ENCODE measurements at regions not wholly inside any gene's neighbourhood (a gene's known extent, or its start where the extent isn't known, plus 50 kb on each side); places are given as distances from the start of the nearest gene placed in this dataset.
"Not testable (repeated sequence)": the region's sequence is repeated elsewhere in the genome, so short reads cannot be mapped to it uniquely, and the experiment has no call there.

DNA sequence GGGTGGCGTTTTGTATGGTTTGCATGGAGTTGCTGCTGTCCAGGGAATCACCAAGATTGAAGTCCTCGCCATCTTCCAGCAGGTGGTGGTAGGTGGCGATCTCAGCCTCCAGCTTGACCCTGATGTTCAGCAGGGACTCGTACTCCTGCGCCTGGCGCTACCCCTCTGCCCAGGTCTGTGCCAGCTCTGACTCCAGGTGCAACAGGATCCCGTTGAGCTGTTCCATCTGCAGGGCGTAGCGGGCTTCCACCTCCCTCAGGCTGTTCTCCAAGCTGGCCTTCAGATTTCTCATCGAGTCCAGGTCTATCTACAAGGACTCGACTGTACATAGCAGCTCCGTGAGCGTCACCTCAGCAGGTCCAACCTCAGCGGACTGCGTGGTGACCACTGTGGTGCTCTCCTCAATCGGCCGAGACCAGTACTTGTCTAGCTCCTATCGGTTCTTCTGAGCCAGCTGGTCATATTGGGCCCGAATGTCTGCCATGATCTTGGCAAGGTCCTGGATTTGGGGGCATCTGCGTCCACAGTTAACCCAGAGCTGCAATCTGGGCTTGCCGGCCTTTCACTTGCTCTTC, 1584.8 kb upstream of the ACO1 start:
- DNase-seq: no peak

DNA sequence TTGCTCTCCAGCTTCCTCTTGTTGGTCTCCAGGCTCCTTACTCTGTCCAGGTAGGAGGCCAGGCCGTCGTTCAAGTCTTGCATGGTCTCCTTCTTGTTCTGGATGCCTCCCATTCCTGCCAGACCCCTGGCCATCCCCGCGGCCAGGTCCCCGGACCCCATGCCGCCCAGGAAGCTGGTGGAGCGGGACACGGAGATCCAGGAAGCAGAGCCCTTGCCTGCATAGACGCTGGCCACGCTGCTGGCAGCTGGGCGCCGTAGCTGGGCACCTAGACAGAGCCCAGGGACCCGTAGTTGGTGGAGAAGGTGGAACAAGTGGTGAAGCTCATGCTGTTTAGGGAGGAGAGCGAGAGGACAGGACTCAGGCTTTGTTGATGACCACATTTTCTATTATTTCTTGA, 1584.0 kb upstream of the ACO1 start:
- DNase-seq: no peak

GRCh38 chr9:30812821-30813220, 1571.6 kb upstream of the ACO1 start:
- no peak for DNase-seq

DNA sequence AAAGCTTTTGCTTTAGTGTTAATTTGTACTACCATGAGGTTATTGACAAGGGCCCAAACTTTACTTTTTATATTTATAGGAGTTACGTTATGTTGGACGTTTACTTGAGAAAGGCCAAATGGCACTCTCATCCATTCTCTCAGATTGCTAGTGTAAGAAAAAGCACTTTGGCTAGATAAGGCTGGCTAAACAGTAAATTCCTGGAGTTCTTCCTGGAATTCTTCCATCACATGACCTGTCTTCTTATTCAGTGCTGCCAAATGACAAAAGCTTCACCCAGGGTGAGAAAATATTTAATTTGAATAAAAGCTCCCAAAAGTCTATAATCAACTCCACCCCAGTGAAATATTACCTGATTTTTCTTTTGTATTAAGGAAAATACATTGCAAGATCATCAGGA, 1568.9 kb upstream of the ACO1 start:
- no peak for DNase-seq

DNA sequence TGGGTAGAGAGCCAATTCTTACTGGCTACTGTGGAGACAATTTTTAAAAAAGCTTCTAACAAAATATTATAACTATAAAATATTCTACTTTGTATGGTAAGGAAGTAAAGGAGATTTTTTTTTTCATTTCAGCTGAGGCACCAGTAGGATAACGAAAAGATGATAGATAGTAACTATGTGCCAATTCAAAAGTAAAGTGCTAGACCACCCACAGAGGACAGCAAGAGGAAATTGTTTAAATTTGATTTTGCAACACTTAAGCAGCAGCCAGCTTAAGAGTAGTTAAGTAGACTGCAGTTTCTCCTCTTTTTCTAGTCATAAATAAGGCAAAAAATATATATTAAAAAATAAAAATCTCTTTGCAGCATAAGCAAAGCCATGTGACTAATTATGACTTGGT, 1539.3 kb upstream of the ACO1 start:
- DNase-seq: no peak

DNA sequence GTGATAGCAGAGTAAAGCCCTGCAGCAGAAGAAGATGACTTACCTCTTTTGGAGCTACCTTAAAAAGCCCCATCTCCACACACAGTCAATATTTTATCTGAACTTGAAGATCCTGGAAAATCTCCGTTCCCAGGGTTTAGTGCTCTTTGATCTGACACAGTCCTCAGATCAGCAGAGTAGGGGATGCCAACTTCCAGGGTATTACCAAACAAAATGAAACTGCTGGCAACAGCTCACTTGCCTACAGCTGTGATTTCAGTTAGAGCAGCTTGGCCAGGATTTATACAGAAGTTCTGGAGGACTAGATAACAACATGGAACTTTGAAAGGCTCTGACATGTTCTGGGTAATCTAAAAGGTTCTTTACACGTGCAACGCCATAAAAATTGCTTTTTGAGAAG, 1537.8 kb upstream of the ACO1 start:
- DNase-seq: no peak

DNA sequence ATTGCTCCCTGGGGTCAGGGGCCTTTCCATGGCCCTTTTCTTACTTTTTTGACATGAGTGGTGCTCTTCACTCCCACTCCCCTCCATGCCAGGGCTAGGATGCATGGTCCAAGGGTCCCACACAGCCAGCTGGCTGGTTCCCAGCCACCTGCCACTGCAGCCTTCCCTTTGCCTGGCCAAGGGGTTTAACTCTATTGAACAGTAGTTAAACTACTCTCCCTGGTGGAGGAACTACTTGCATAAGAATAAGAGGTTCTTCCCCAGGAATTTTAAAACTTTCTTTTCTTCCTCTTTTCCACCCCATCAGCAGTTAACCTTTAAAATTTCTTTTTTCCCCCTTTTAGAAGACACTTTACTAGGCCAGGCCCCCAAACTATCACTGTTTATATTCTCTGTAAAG, 1532.8 kb upstream of the ACO1 start:
- DNase-seq: no peak

GRCh38 chr9:30900706-30901105, 1483.7 kb upstream of the ACO1 start:
- no peak for DNase-seq

DNA sequence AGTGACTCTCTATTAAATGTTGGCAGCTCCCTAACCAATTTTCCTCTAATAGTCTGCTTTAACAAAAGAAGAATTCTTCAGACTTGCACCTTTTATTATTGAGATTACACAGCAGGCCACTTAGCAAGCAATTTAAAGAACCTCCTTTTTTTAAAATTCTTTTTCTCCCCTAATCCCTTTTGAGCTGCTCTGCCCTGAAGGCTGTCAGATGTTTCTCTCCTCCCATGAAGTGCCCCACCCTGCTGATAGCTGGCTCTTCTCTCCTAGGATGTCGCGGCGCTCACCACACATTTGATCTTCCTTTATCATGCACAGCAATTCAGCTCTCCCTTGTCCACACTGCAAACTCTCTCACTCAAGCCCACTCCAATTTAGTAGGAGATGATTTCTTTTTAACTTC, 1471.1 kb upstream of the ACO1 start:
- no peak for DNase-seq

DNA sequence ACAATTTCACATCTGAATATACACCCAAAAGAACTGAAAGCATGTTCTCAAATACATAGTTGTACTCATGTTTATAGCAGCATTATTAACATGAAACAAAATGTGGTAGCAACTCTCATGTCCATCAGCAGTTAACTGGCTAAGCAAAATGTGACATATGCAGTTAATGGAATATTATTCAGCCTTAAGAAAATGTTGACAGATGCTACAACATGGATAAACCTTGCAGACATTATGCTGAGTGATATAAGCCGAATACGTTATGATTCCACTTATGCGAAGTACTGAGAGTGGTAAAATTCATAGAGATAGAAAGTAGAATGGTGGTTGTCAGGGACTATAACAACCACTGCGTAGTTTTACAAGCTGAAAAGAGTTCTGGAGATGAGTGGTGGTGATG, 1469.0 kb upstream of the ACO1 start:
- DNase-seq: no peak

GRCh38 chr9:30925126-30925525, 1459.3 kb upstream of the ACO1 start:
- DNase-seq: no peak

- no peak for DNase-seq
These were observed 1458.8 kb upstream of the ACO1 start for GRCh38 chr9:30925635-30926034.

- no peak for DNase-seq
These were observed 1456.4 kb upstream of the ACO1 start for GRCh38 chr9:30928045-30928444.

DNA sequence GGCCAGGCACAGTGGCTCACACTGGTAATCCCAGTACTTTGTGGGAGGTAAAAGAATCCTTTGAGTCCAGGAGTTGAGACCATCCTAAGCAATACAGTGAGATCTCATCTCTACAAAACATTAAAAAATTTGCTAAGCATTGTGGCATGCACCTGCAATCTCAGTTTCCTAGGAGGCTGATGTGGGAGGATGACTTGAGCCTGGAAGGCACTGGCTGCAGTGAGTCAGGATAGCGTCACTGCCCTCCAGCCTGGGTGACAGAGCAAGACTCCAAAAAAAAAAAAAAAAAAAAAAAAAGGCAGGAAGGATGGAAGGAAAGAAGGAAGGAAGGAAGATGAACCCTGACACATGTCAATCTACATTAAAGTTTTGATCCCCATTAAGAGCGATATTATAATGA, 1452.2 kb upstream of the ACO1 start:
- DNase-seq: no peak

- DNase-seq: no peak
These were observed 1448.7 kb upstream of the ACO1 start for GRCh38 chr9:30935730-30936129.

DNA sequence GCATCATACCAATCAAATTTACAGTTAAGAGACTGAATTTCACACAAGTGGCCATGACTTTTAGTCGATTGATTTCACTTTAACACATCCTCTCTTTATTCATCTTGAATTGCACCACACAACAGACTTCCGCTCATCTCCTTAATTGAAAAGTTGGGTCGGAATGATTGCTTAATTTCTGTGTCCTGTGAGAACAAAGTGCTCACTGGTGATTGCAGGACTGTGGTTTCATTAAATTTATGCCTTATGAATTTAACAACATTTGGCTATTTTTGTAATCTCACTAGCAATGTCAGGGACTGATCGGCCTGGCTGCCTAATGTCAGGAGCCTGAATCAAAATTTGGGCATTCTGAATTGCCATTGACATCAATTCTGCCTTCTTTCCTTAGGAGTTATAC, 1447.3 kb upstream of the ACO1 start:
- no peak for DNase-seq

DNA sequence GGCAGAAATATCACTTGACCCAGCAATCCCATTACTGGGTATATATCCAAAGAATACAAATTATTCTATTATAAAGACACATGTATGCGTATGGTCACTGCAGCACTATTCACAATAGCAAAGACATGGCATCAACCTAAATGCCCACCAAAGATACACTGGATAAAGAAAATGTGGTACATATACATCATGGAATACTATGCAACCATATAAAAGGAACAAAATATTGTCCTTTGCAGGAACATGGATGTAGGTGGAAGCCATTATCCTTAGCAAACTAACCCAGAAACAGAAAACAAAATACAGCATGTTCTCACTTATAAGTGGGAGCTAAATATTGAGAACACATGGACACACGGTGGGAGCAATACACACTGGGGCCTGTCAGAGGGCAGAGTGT, 1441.6 kb upstream of the ACO1 start:
- not testable (repeated sequence) for DNase-seq

- no peak for DNase-seq
These were observed 1440.8 kb upstream of the ACO1 start for GRCh38 chr9:30943446-30944224.

DNA sequence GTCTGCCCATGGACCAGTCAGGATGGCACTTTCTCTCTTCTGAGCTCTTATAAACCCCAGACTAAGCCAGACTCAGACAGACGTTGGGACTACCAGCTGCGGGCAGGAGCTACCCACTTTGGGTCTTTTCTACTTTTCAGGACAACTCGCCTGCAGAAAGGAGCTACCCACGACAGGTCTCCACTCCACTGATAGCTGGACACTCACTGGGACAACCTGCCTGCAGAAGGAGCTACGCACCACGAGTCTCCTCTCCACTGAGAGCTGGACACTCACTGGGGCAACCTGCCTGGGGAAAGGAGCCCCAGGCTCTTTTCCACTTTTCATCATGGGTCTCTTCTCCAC, 1440.2 kb upstream of the ACO1 start:
- no peak for DNase-seq

DNA sequence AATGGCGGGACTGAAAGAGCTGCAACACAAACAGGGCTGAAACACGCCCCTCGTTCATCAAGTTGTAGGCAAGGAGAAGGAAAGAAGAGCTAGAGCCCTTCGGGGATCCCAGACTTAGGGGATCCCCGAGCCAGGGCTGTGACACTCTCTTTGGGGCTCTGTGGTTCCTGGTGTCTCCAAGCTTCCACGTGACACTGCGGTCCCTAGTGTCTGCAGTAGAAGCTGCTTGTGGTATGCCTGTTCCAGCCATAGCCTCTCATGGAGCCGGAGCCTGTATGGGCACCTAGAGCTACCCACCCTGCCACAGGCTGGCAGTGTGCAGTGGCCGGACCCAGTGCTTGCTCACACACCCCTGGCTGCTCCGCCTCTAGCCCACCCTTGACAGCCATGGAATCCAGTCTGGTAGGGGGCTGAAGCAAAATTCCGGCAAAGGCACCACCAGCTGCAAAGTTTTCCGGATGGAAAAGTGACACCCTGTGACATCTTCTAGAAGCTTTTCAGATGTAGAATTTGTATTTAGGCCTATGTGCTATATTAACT, 1439.6 kb upstream of the ACO1 start:
- DNase-seq: no peak

DNA sequence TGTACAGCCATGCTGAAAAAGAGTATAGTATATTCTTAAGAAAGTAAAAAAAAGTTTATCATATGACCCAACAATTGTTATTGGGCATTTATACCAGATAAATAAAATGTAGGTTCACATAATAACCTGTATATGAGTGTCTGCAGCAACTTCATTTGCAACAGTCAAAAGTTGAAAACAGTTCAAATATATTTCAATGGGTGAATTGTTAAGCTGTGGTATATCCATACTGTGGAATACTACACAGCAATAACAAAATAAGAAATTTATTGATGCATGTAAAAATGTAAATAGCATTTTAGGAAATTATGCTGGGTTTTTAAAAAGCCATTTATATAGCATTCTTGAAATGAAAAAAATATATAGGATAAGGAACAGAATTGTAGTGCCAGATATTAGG, 1420.1 kb upstream of the ACO1 start:
- no peak for DNase-seq

DNA sequence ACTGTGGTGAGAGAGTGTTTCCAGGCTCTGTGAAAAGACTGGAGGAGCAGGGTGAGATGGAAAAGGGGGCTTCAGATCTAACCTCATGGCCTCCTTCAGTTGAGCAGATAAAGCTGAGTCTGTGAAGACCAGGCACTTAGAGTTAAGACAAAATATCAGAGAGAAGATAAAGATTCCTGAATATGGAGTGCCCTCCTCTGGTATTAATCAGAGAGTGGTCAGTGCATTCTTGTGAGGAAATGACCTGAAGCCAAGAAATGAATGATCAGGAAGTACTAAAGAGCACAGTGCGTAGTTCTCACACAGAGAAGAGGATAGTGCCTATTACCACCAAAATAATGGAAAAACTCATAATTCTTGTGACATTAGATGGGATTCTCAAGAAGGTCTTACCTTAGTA, 1417.0 kb upstream of the ACO1 start:
- DNase-seq: no peak

GRCh38 chr9:30970186-30970585, 1414.3 kb upstream of the ACO1 start:
- DNase-seq: no peak

DNA sequence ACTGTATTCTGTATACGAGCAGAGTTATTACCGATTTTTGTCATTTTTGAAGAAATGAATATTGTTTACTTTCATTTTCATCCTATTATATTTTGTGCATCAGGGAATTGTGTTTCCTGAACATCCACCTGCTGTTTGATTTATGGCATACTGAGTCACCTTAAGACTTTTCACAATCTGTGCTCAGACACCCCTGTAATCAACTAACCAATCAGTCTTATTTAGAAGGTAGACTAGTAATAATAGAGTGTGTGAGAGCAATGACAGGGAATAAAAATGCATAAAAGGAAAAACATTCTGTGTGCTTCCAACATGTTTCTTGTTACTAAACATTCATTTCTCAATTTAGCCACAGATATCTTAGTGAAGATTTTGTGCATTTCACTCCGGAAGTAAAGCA, 1413.6 kb upstream of the ACO1 start:
- DNase-seq: no peak

GRCh38 chr9:30972654-30973053, 1411.8 kb upstream of the ACO1 start:
- DNase-seq: no peak

Measured in NCI-H2107 (cell line).